ENCODE measurements at regions not wholly inside any gene's neighbourhood (a gene's known extent, or its start where the extent isn't known, plus 50 kb on each side); places are given as distances from the start of the nearest gene placed in this dataset.

GRCh38 chr5:96282020-96282419, 151.0 kb downstream of the PCSK1 start:
- WGBS, 2 donors: 91 to 96% methylated on average over 8 of the region's 8 CpGs
- H3K27ac ChIP-seq: no peak overlapping the region
- H3K9me3 ChIP-seq: no peaks in the 10 kb centered on the region
- ATAC-seq (no peak), FAIRE-seq (no peak), DNase-seq (no peak)
- no peak overlapping the region for H3K4me3 ChIP-seq
- no peak for TF ChIP-seq CTCF (IDR thresholded peaks at IDR 0.05)
- H3K27me3 ChIP-seq: no peaks in the 10 kb centered on the region
- no peaks in the 10 kb centered on the region for H3K4me1 ChIP-seq
- H3K36me3 ChIP-seq: no peaks in the 10 kb centered on the region
- intact Hi-C loops (cut with DNase I): no loop called here

DNA sequence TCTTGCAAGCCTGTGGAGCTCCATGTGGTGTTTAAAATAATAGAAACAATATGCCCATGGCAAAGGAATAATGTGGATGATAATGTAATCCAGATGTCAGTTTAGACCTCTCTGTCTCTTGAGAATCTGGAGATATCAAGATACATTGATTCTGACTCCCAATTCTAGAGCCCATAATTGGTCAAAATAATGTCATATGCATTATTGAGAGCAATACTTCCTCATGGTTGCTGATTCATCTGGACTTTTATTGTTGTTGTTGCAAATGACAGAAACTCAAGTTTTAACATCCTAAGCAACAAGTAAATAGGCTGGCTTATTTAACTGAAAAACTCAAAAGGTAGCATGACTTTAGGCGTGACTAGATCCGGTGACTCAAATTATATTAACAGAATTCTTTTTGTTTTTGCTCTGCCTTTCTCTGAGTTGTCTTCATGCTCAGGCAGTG, 152.1 kb downstream of the PCSK1 start:
- no peaks in the 10 kb centered on the region for H3K36me3 ChIP-seq
- WGBS, 2 donors: 74 to 95% methylated on average over 2 of the region's 2 CpGs
- no peak for FAIRE-seq

DNA sequence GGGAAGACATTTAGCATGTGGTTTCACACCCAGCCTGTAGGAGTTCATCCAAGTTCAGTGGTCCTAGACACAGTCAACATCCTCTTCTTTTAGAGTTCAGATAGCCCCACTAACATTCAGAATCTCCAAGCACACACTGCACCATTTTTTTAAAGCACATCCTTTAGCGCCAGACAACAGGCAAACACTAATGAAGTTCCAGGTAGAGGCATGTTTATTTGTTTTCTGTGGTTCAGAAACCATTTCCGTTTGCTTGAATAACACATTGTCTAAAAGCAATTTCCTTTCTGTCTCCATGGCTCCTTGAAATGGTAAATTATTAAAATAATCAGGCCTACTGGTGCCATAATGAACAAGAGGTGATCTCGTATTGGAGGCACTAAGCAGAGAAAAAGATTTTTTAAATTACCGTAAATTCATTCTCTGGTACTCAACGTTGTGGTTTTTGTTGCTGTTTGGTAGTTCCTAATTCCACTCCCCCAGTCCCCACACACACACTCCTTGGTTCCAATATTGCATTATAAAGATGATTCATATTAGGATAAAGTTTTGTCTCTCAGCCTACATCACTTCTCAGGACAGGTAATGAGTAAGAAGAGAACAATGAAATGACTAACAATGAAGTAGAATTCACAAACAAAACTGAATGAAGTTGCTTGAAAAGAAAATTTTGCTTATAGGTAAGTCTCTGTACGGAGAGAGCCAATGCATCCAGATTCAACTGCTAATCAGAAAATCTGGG, 153.1 kb downstream of the PCSK1 start:
- Histone ChIP-seq H3K27me3 (no peaks in the 10 kb centered on the region), H3K36me3 (no peaks in the 10 kb centered on the region), H3K9me3 (no peaks in the 10 kb centered on the region), H3K27ac (no peak overlapping the region), H3K4me1 (no peaks in the 10 kb centered on the region), H3K4me3 (no peak overlapping the region)
- intact Hi-C loops (cut with DNase I): no loop called here
- no peak for ATAC-seq
- FAIRE-seq: no peak
- 87 to 89% methylated on average over 6 of the region's 6 CpGs for WGBS, 2 donors
- DNase-seq: no peak
- no peak for TF ChIP-seq CTCF (IDR thresholded peaks at IDR 0.05)

More for the DNA sequence above, 152.1 kb downstream of the PCSK1 start:
- DNase-seq (no peak), ATAC-seq (no peak)
- H3K27ac ChIP-seq: no peak overlapping the region
- no peaks in the 10 kb centered on the region for H3K4me1 ChIP-seq
- TF ChIP-seq CTCF (IDR thresholded peaks at IDR 0.05): no peak
- H3K9me3 ChIP-seq: no peaks in the 10 kb centered on the region
- intact Hi-C loops (cut with DNase I): no loop called here
- no peak overlapping the region for H3K4me3 ChIP-seq
- no peaks in the 10 kb centered on the region for H3K27me3 ChIP-seq

DNA sequence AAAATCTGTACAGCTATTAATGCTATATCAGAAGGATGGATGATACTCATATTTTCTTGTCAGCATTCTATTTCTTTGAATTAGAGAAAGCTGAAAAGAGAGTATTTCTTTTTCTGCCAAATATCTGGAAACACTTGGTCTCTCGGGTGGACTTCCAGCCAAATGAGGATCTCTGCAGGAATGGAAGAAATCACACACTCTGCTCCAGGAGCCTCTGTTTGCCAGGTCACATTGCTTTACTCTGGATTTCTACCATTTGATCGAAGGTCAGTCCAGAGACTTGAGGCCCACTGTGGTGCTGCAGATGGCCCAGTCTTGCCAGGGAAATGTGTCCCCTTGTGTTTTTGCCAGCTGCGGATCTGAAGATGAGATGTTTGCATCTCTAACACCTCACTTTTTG, 154.1 kb downstream of the PCSK1 start:
- DNase-seq (no peak), FAIRE-seq (no peak), ATAC-seq (no peak)
- no peaks in the 10 kb centered on the region for H3K9me3 ChIP-seq
- 89 to 95% methylated on average over 3 of the region's 3 CpGs for WGBS, 2 donors
- H3K4me3 ChIP-seq: no peak overlapping the region
- H3K36me3 ChIP-seq: no peaks in the 10 kb centered on the region
- intact Hi-C loops (cut with DNase I): no loop called here
- TF ChIP-seq CTCF (IDR thresholded peaks at IDR 0.05): no peak
- H3K4me1 ChIP-seq: no peaks in the 10 kb centered on the region
- no peaks in the 10 kb centered on the region for H3K27me3 ChIP-seq
- H3K27ac ChIP-seq: no peak overlapping the region

DNA sequence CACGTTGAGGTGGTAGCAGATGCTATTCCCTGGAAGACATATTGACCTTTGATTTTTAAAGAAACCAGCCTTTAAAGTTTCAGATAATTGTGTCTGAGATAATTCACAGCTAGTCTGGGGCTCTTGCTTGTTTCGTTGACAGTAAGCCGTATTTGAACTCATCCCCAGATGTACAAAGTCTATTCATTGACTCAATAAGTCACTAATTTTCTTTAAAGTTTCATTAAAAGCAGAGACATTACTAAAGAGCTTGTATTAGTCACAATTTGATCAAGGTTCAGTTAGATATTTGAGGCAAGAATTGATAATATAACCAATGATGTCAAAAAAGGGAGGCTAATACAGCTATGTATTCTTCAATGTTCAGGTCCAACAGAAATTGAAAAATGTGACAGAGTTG, 158.0 kb downstream of the PCSK1 start:
- ATAC-seq (no peak), FAIRE-seq (no peak), DNase-seq (no peak)
- H3K27me3 ChIP-seq: no peaks in the 10 kb centered on the region
- no peak overlapping the region for H3K4me3 ChIP-seq
- intact Hi-C loops (cut with DNase I): no loop called here
- WGBS, 2 donors: 77 to 78% methylated on average over 3 of the region's 3 CpGs
- no peak for TF ChIP-seq CTCF (IDR thresholded peaks at IDR 0.05)
- no peaks in the 10 kb centered on the region for H3K36me3 ChIP-seq
- peaks cover 0 to 3% (median 0%) of the 10 kb centered on the region in 3 donors for H3K4me1 ChIP-seq
- H3K9me3 ChIP-seq: no peaks in the 10 kb centered on the region
- H3K27ac ChIP-seq: no peak overlapping the region

Data from pancreas (tissue), 10 donors.